ENCODE measurements at regions not wholly inside any gene's neighbourhood (a gene's known extent, or its start where the extent isn't known, plus 50 kb on each side); places are given as distances from the start of the nearest gene placed in this dataset.

GRCh38 chr12:67811437-67812361 lies 163.2 kb downstream of the DYRK2 start:
- H3K4me3 ChIP-seq (ENCODE audit: low read depth, low read length) = no peak overlapping the region
- TF ChIP-seq POLR2A (IDR thresholded peaks at IDR 0.05; ENCODE audit: extremely low read depth, insufficient read length) (no peak), CTCF (IDR thresholded peaks at IDR 0.05; ENCODE audit: low read depth, low read length) (no peak), MAX (IDR thresholded peaks at IDR 0.05; ENCODE audit: low read depth, low read length) (no peak), MYC (IDR thresholded peaks at IDR 0.05; ENCODE audit: low read depth, low read length) (no peak)
- DNase-seq (ENCODE audit: low read depth) = peak; percentile 8

- TF ChIP-seq CTCF (IDR thresholded peaks at IDR 0.05; ENCODE audit: low read depth, low read length) (no peak), MAX (IDR thresholded peaks at IDR 0.05; ENCODE audit: low read depth, low read length) (no peak), MYC (IDR thresholded peaks at IDR 0.05; ENCODE audit: low read depth, low read length) (no peak), POLR2A (IDR thresholded peaks at IDR 0.05; ENCODE audit: extremely low read depth, insufficient read length) (no peak)
- H3K4me3 ChIP-seq (ENCODE audit: low read depth, low read length) = no peak overlapping the region
- no peak for DNase-seq (ENCODE audit: low read depth)
Observed at GRCh38 chr12:67813456-67813904, 164.9 kb downstream of the DYRK2 start.

GRCh38 chr12:67816269-67816668 lies 167.7 kb downstream of the DYRK2 start:
- H3K4me3 ChIP-seq (ENCODE audit: low read depth, low read length) = no peak overlapping the region
- no peak for TF ChIP-seq MAX (IDR thresholded peaks at IDR 0.05; ENCODE audit: low read depth, low read length)
- no peak for TF ChIP-seq CTCF (IDR thresholded peaks at IDR 0.05; ENCODE audit: low read depth, low read length)
- TF ChIP-seq MYC (IDR thresholded peaks at IDR 0.05; ENCODE audit: low read depth, low read length) = no peak
- no peak for DNase-seq (ENCODE audit: low read depth)

GRCh38 chr12:67818459-67818903 lies 169.9 kb downstream of the DYRK2 start:
- DNase-seq (ENCODE audit: low read depth) = no peak
- H3K4me3 ChIP-seq (ENCODE audit: low read depth, low read length) = no peak overlapping the region
- TF ChIP-seq MAX (IDR thresholded peaks at IDR 0.05; ENCODE audit: low read depth, low read length) (no peak), POLR2A (IDR thresholded peaks at IDR 0.05; ENCODE audit: extremely low read depth, insufficient read length) (no peak), CTCF (IDR thresholded peaks at IDR 0.05; ENCODE audit: low read depth, low read length) (no peak), MYC (IDR thresholded peaks at IDR 0.05; ENCODE audit: low read depth, low read length) (no peak)

- DNase-seq (ENCODE audit: low read depth) = no peak
- no peak overlapping the region for H3K4me3 ChIP-seq (ENCODE audit: low read depth, low read length)
- TF ChIP-seq MAX (IDR thresholded peaks at IDR 0.05; ENCODE audit: low read depth, low read length) (no peak), POLR2A (IDR thresholded peaks at IDR 0.05; ENCODE audit: extremely low read depth, insufficient read length) (no peak), MYC (IDR thresholded peaks at IDR 0.05; ENCODE audit: low read depth, low read length) (no peak)
Observed at GRCh38 chr12:67819902-67820301, 169.3 kb upstream of the IFNG-AS1 start.

- DNase-seq (ENCODE audit: low read depth) = no peak
- H3K4me3 ChIP-seq (ENCODE audit: low read depth, low read length) = no peak overlapping the region
- TF ChIP-seq MYC (IDR thresholded peaks at IDR 0.05; ENCODE audit: low read depth, low read length) (no peak), POLR2A (IDR thresholded peaks at IDR 0.05; ENCODE audit: extremely low read depth, insufficient read length) (no peak), MAX (IDR thresholded peaks at IDR 0.05; ENCODE audit: low read depth, low read length) (no peak), CTCF (IDR thresholded peaks at IDR 0.05; ENCODE audit: low read depth, low read length) (no peak)
Observed at GRCh38 chr12:67820694-67821093, 168.6 kb upstream of the IFNG-AS1 start.

All from NB4 (cell line).